Prostate gland (tissue), 2 donors: ENCODE measurements at regions not wholly inside any gene's neighbourhood (a gene's known extent, or its start where the extent isn't known, plus 50 kb on each side); places are given as distances from the start of the nearest gene placed in this dataset.

Source experiments
- DNase-seq: peaks from one replicate; pipeline ENCODE4 v3.0.0-alpha.2; 2019; ENCODE audit warnings: low spot score
- H3K27ac ChIP-seq, 2 donors: fragments of 200-600 bp; sonication (generic); 2 replicates each; pipeline ENCODE4 v1.5.1; 2017 to 2019
- H3K27me3 ChIP-seq: fragments of 200-600 bp; sonication (generic); replicated peaks from 2 replicates; pipeline ENCODE4 v1.5.1; 2019; ENCODE audit not compliant: insufficient read depth
- H3K36me3 ChIP-seq, 2 donors: fragments of 200-600 bp; sonication (generic); 1 replicate in 1 of 2; 2 replicates in 1 of 2; pipeline versions ENCODE4 v1.5.1 to v1.8.1; 2017 to 2019
- H3K4me1 ChIP-seq: fragments of 200-600 bp; sonication (generic); replicated peaks from 2 replicates; pipeline ENCODE4 v1.5.1; 2019
- H3K4me3 ChIP-seq, 2 donors: fragments of 200-600 bp; sonication (generic); 2 replicates each; pipeline ENCODE4 v1.5.1; 2017 to 2019
- H3K9me3 ChIP-seq: fragments of 200-600 bp; sonication (generic); 2 replicates; pipeline ENCODE4 v1.5.1; 2017
- POLR2A ChIP-seq: fragments of 450-650 bp; IDR thresholded peaks from one replicate; pipeline ENCODE4 v1.6.1; 2016; ENCODE audit warnings: antibody characterized with exemption, mild to moderate bottlenecking
- POLR2AphosphoS5 ChIP-seq: sonication (generic); formaldehyde crosslinking; IDR thresholded peaks from one replicate; pipeline ENCODE4 v1.6.1; 2017; ENCODE audit warnings: antibody characterized with exemption
- WGBS: methylation state at CpG from one replicate; pipeline ENCODE4 v1.1.5; 2018; 5-methylcytosine and 5-hydroxymethylcytosine counted together
- intact Hi-C: fragments of 100-400 bp; cut with DNase I; formaldehyde crosslinking; loops from one replicate; pipeline ENCODE4 v1.14.2; 2022
- TF ChIP-seq, protein P1 (sequence below), 4 experiments: fragments of 200-600 bp in 2 of 4; fragments of 450-650 bp in 2 of 4; sonication (generic) in 2 of 4; IDR thresholded peaks; 1 replicate in 3 of 4; 2 replicates in 1 of 4; pipeline ENCODE4 v1.5.1; 2016 to 2019; ENCODE audit warnings: antibody characterized with exemption in 4 of 4, mild to moderate bottlenecking in 2 of 4, moderate library complexity in 2 of 4

DNA sequence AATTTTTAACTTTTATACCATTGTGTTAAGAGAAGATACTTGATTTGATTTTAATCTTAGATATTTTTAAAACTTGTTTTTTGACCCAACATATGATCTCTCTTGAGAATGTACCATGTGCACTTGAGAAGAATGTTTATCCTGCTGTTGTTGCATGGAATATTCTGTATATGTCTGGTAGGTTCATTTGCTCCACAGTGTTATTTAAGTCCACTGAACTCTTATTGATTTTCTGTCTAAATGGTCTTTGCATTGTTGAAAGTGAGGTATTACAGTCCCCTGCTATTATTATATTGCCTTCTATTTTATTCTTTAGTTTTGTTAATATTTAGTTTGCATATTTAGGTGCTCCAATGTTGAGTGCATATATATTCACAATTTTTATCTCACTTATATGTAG, 397.3 kb upstream of the CCDC179 start:
- no peaks in the 10 kb centered on the region for H3K4me1 ChIP-seq
- no peak for TF ChIP-seq POLR2A
- TF ChIP-seq, protein P1, sequence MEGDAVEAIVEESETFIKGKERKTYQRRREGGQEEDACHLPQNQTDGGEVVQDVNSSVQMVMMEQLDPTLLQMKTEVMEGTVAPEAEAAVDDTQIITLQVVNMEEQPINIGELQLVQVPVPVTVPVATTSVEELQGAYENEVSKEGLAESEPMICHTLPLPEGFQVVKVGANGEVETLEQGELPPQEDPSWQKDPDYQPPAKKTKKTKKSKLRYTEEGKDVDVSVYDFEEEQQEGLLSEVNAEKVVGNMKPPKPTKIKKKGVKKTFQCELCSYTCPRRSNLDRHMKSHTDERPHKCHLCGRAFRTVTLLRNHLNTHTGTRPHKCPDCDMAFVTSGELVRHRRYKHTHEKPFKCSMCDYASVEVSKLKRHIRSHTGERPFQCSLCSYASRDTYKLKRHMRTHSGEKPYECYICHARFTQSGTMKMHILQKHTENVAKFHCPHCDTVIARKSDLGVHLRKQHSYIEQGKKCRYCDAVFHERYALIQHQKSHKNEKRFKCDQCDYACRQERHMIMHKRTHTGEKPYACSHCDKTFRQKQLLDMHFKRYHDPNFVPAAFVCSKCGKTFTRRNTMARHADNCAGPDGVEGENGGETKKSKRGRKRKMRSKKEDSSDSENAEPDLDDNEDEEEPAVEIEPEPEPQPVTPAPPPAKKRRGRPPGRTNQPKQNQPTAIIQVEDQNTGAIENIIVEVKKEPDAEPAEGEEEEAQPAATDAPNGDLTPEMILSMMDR (IDR thresholded peaks at IDR 0.05), result no peak
- TF ChIP-seq POLR2AphosphoS5, result no peak

DNA sequence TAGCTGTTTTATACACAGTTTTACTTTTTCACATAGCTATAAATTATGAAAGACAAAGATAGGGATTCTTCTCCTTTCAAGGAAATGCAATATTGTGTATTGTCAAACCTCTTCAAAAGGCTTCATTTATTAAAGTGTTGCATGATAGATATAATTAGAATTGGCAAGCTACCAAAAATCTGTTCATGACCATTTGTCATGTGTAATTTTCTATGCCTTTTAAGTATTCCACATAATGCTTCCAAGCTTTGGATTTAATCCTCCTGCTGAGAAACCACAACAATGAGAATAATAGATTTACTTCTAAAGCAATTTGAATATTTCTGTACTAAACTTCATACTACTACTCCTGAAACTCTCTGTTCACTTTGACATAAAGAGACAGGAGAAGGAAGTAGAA, 403.2 kb upstream of the CCDC179 start:
- no peak overlapping the region for H3K4me3 ChIP-seq
- no peaks in the 10 kb centered on the region for H3K36me3 ChIP-seq
- no peaks in the 10 kb centered on the region for H3K27me3 ChIP-seq
- TF ChIP-seq, protein P1 (IDR thresholded peaks at IDR 0.05), result no peak
- TF ChIP-seq POLR2AphosphoS5 (no peak), POLR2A (no peak)
- no peak overlapping the region for H3K27ac ChIP-seq
- H3K9me3 ChIP-seq, result no peaks in the 10 kb centered on the region
- no peak for DNase-seq
- intact Hi-C loops, result no loop called here
- H3K4me1 ChIP-seq, result no peaks in the 10 kb centered on the region

More for the DNA sequence above, 397.3 kb upstream of the CCDC179 start:
- no peaks in the 10 kb centered on the region for H3K9me3 ChIP-seq
- DNase-seq, result no peak
- no peak overlapping the region for H3K4me3 ChIP-seq
- intact Hi-C loops, result no loop called here
- H3K27me3 ChIP-seq, result no peaks in the 10 kb centered on the region
- no peak overlapping the region for H3K27ac ChIP-seq
- no peaks in the 10 kb centered on the region for H3K36me3 ChIP-seq

DNA sequence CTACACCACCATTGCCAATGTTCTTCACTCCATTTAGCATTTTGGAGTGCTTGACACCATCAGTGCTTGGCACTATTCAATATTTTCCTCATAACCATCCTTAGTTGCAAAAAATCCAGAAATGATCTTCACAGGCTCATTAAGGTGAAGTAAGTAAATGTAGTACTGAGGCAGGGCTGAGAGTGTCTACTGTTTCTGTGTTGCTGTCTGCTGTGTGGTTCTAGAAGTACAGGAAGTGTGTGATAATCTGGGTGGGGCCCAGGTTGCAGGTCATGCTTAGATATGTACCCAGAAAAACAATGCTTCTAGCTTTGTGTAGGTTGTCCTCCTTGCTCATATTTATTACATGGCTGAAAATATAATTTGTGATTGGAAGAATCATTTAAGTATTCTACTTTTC, 411.8 kb upstream of the CCDC179 start:
- Histone ChIP-seq H3K4me3 (no peak overlapping the region), H3K4me1 (no peaks in the 10 kb centered on the region), H3K36me3 (no peaks in the 10 kb centered on the region), H3K9me3 (no peaks in the 10 kb centered on the region), H3K27me3 (no peaks in the 10 kb centered on the region), H3K27ac (no peak overlapping the region)
- TF ChIP-seq, protein P1 (IDR thresholded peaks at IDR 0.05), result no peak
- no peak for TF ChIP-seq POLR2A
- no peak for TF ChIP-seq POLR2AphosphoS5
- intact Hi-C loops, result no loop called here
- DNase-seq, result no peak

DNA sequence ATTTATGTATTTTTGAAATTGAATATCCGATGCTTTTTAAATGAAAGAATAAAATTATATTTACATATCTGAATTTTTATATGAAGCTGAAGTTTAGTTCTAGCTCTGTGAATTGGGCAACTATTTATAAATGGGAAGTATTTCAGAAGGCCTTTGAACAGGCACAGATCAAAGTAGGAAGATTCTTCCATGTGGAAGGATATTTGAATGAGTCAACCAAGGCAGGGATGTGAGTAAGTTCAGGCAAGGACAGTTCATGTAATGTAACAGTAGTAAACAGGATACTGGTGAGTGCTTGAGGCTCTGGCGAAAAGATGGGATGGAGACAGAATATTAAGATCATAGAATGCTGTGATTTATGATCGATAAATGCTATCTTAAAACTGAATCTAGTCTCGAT, 417.8 kb upstream of the CCDC179 start:
- intact Hi-C loops, result no loop called here
- Histone ChIP-seq H3K36me3 (no peaks in the 10 kb centered on the region), H3K4me1 (no peaks in the 10 kb centered on the region), H3K27ac (no peak overlapping the region), H3K9me3 (no peaks in the 10 kb centered on the region), H3K27me3 (no peaks in the 10 kb centered on the region), H3K4me3 (no peak overlapping the region)
- no peak for DNase-seq
- WGBS, result 77% methylated on average over 4 of the region's 4 CpGs
- no peak for TF ChIP-seq POLR2A
- TF ChIP-seq, protein P1 (IDR thresholded peaks at IDR 0.05), result no peak
- no peak for TF ChIP-seq POLR2AphosphoS5

DNA sequence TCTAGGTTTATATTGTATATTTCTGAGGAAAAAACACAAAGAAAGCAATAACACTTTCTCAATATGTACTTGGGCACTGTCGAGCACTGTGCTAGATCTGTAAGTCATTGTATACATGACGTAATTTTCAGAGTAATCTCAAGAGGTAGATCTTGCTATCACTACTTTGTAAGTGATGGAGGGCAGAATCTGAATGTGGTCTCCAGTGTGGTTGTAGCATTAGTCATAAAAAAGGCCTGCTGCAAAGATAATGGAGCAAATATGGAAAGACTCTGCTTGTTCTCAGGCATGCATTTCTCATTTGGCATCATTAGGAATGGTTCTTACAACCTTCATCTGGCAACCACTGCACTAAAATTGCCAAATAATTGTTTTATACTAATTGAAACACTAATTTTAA, 419.8 kb upstream of the CCDC179 start:
- no peak overlapping the region for H3K27ac ChIP-seq
- DNase-seq, result no peak
- H3K27me3 ChIP-seq, result no peaks in the 10 kb centered on the region
- no peak for TF ChIP-seq POLR2AphosphoS5
- TF ChIP-seq POLR2A, result no peak
- TF ChIP-seq, protein P1 (IDR thresholded peaks at IDR 0.05), result no peak
- WGBS, result 96% methylated on average over 2 of the region's 2 CpGs
- H3K4me3 ChIP-seq, result no peak overlapping the region
- H3K36me3 ChIP-seq, result no peaks in the 10 kb centered on the region
- no peaks in the 10 kb centered on the region for H3K4me1 ChIP-seq
- intact Hi-C loops, result no loop called here
- H3K9me3 ChIP-seq, result no peaks in the 10 kb centered on the region
